ENCODE measurements at regions not wholly inside any gene's neighbourhood (a gene's known extent, or its start where the extent isn't known, plus 50 kb on each side); places are given as distances from the start of the nearest gene placed in this dataset.

- no peak for ATAC-seq
Measured at GRCh38 chr13:40438022-40438680, 228.3 kb downstream of the FOXO1 start.

- ATAC-seq = no peak
Measured at GRCh38 chr13:40438999-40439797, 227.2 kb downstream of the FOXO1 start.

- ATAC-seq = no peak
Measured at GRCh38 chr13:40439928-40440327, 226.5 kb downstream of the FOXO1 start.

- ATAC-seq = no peak
Measured at GRCh38 chr13:40440990-40441820, 225.2 kb downstream of the FOXO1 start.

GRCh38 chr13:40442231-40442630 lies 224.2 kb downstream of the FOXO1 start:
- no peak for ATAC-seq

GRCh38 chr13:40442826-40443225 lies 223.6 kb downstream of the FOXO1 start:
- ATAC-seq = no peak

GRCh38 chr13:40444241-40444640 lies 222.2 kb downstream of the FOXO1 start:
- no peak for ATAC-seq

GRCh38 chr13:40445557-40445990 lies 220.9 kb downstream of the FOXO1 start:
- ATAC-seq = peak; percentile 99

GRCh38 chr13:40446365-40446764 lies 220.1 kb downstream of the FOXO1 start:
- ATAC-seq = no peak

- ATAC-seq = no peak
Measured at GRCh38 chr13:40447857-40448256, 218.6 kb downstream of the FOXO1 start.

- ATAC-seq = no peak
Measured at GRCh38 chr13:40452038-40452666, 214.3 kb downstream of the FOXO1 start.

GRCh38 chr13:40452741-40453334 lies 213.6 kb downstream of the FOXO1 start:
- ATAC-seq = peak; percentile 71

GRCh38 chr13:40453351-40454021 lies 213.0 kb downstream of the FOXO1 start:
- peak; percentile 82 for ATAC-seq

GRCh38 chr13:40456397-40456953 lies 210.0 kb downstream of the FOXO1 start:
- no peak for ATAC-seq

GRCh38 chr13:40456979-40457553 lies 209.4 kb downstream of the FOXO1 start:
- no peak for ATAC-seq

GRCh38 chr13:40457929-40458719 lies 208.3 kb downstream of the FOXO1 start:
- no peak for ATAC-seq

- no peak for ATAC-seq
Measured at GRCh38 chr13:40458720-40458990, 207.8 kb downstream of the FOXO1 start.

- no peak for ATAC-seq
Measured at GRCh38 chr13:40460116-40460515, 206.3 kb downstream of the FOXO1 start.

- no peak for ATAC-seq
Measured at GRCh38 chr13:40464337-40465014, 202.0 kb downstream of the FOXO1 start.

- ATAC-seq = no peak
Measured at GRCh38 chr13:40465015-40465390, 201.4 kb downstream of the FOXO1 start.

Measured in esophagus mucosa (tissue), 1 donor.